Ascending aorta (tissue), 2 donors: ENCODE measurements at regions not wholly inside any gene's neighbourhood (a gene's known extent, or its start where the extent isn't known, plus 50 kb on each side); places are given as distances from the start of the nearest gene placed in this dataset.

ENCODE experiments used
- DNase-seq, 2 donors: peaks; one replicate each; pipeline ENCODE4 v3.0.0-alpha.2; 2019; ENCODE audit warnings: low spot score in 2 of 2
- H3K27ac ChIP-seq, 2 donors: fragments of 200-600 bp; sonication (generic); one replicate each; pipeline ENCODE4 v1.5.1; 2016 to 2017; ENCODE audit warnings: mild to moderate bottlenecking in 1 of 2
- H3K27me3 ChIP-seq: fragments of 200-600 bp; sonication (generic); one replicate; pipeline ENCODE4 v1.5.1; 2017
- H3K36me3 ChIP-seq, 2 donors: fragments of 200-600 bp; sonication (generic); one replicate each; pipeline ENCODE4 v1.5.1; 2016
- H3K4me1 ChIP-seq, 2 donors: fragments of 200-600 bp; sonication (generic); one replicate each; pipeline ENCODE4 v1.5.1; 2016 to 2017; ENCODE audit warnings: mild to moderate bottlenecking in 1 of 2
- H3K4me3 ChIP-seq, 2 donors: fragments of 200-600 bp; sonication (generic); one replicate each; pipeline ENCODE4 v1.5.1; 2016 to 2017; ENCODE audit warnings: mild to moderate bottlenecking in 1 of 2
- H3K9me3 ChIP-seq, 2 donors: fragments of 200-600 bp; sonication (generic); one replicate each; pipeline ENCODE4 v1.5.1; 2016
- CTCF ChIP-seq, 3 experiments: fragments of 200-600 bp in 2 of 3; fragments of 450-650 bp in 1 of 3; sonication (generic) in 2 of 3; IDR thresholded peaks; one replicate each; pipeline ENCODE4 v1.5.1; 2016 to 2019; ENCODE audit warnings: antibody characterized with exemption in 3 of 3, mild to moderate bottlenecking in 1 of 3, moderate library complexity in 1 of 3
- intact Hi-C: fragments of 100-400 bp; cut with DNase I; formaldehyde crosslinking; loops from one replicate; pipeline ENCODE4 v1.15.1; 2023

- Histone ChIP-seq H3K36me3 (no peaks in the 10 kb centered on the region), H3K4me1 (peaks cover 0 to 5% of the 10 kb centered on the region in 2 donors), H3K27me3 (no peaks in the 10 kb centered on the region), H3K4me3 (no peak overlapping the region), H3K27ac (no peak overlapping the region), H3K9me3 (no peaks in the 10 kb centered on the region)
- DNase-seq: no peak
- TF ChIP-seq CTCF (IDR thresholded peaks at IDR 0.05): no peak
- intact Hi-C loops: no loop called here
These were observed 306.1 kb upstream of the ZNF608 start for GRCh38 chr5:125052584-125052983.

GRCh38 chr5:125053179-125053578 lies 306.7 kb upstream of the ZNF608 start:
- DNase-seq: no peak
- Histone ChIP-seq H3K36me3 (no peaks in the 10 kb centered on the region), H3K27me3 (no peaks in the 10 kb centered on the region), H3K9me3 (no peaks in the 10 kb centered on the region), H3K4me1 (peaks cover 0 to 5% of the 10 kb centered on the region in 2 donors), H3K27ac (no peak overlapping the region), H3K4me3 (no peak overlapping the region)
- intact Hi-C loops: no loop called here
- no peak for TF ChIP-seq CTCF (IDR thresholded peaks at IDR 0.05)

DNA sequence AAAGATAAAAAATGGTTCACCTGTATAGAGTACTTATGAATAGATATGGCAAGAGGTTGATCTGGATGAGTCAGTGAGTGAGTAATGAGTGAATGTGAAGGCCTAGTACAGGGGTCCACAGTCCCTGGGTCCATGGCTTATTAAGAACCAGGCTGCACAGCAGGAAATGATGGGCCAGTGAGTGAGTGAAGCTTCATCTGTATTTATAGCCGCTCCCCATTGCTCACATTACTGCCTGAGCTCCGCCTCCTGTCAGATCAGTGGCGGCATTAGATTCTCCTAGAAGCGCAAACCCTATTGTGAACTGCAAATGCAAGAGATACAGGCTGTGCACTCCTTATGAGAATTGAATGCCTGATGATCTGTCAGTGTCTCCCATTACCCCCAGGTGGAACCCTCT lies 307.7 kb upstream of the ZNF608 start:
- no peaks in the 10 kb centered on the region for H3K36me3 ChIP-seq
- no peak overlapping the region for H3K4me3 ChIP-seq
- intact Hi-C loops: no loop called here
- TF ChIP-seq CTCF (IDR thresholded peaks at IDR 0.05): no peak
- peaks cover 0 to 5% of the 10 kb centered on the region in 2 donors for H3K4me1 ChIP-seq
- H3K27me3 ChIP-seq: no peaks in the 10 kb centered on the region
- H3K27ac ChIP-seq: no peak overlapping the region
- H3K9me3 ChIP-seq: no peaks in the 10 kb centered on the region
- DNase-seq: no peak

- Histone ChIP-seq H3K36me3 (no peaks in the 10 kb centered on the region), H3K27me3 (no peaks in the 10 kb centered on the region), H3K4me3 (no peak overlapping the region), H3K9me3 (no peaks in the 10 kb centered on the region), H3K4me1 (peaks cover 0 to 5% of the 10 kb centered on the region in 2 donors), H3K27ac (peak overlapping the region in 1 of 2 donors; percentile 8)
- DNase-seq: no peak
- TF ChIP-seq CTCF (IDR thresholded peaks at IDR 0.05): no peak
- intact Hi-C loops: no loop called here
These were observed 310.4 kb upstream of the ZNF608 start for GRCh38 chr5:125056671-125057485.

- Histone ChIP-seq H3K27me3 (no peaks in the 10 kb centered on the region), H3K4me1 (peaks cover 0 to 5% of the 10 kb centered on the region in 2 donors), H3K9me3 (no peaks in the 10 kb centered on the region), H3K36me3 (no peaks in the 10 kb centered on the region), H3K27ac (no peak overlapping the region), H3K4me3 (no peak overlapping the region)
- DNase-seq: no peak
- no peak for TF ChIP-seq CTCF (IDR thresholded peaks at IDR 0.05)
- intact Hi-C loops: no loop called here
These were observed 311.7 kb upstream of the ZNF608 start for GRCh38 chr5:125057912-125058826.
